ENCODE measurements at regions not wholly inside any gene's neighbourhood (a gene's known extent, or its start where the extent isn't known, plus 50 kb on each side); places are given as distances from the start of the nearest gene placed in this dataset.

DNA sequence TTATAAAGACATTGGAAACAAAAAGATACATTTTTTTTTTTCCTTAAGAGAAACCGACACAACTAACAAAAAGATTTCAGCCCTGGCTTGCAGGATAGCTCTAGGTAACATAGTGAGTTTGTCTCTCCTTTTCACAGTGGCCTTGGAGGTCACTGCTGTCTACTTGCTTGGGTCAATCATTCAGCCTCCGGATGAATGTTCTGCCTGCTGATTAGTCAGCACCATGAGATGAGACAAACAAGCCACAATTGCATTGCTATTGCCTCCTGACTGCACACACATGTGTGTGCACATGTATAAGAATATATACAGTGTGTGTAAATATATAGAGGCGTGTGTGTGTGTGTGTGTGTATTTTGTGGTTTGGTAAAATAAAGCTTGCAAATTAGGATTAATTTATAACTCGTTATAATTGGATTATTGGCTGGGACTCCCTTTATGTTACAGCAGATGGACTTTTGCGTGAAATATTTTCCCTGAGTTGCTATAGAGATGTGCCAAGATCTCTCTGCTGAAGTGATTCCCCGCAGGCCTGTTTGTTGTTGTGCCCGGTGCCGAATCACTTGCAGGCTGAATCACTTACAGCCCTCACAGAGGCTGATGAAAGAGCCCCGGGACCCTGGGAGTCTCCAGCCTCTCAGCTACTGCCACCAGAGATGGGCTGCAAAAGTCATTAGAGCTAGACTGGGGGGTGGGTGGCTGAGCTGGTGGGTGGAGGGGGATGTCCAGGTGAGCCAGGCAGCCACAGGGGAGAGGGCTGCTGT, 161.2 kb downstream of the FGF18 start:
- no peak for DNase-seq

GRCh38 chr5:171581781-171582180, 162.3 kb downstream of the FGF18 start:
- no peak for DNase-seq

DNA sequence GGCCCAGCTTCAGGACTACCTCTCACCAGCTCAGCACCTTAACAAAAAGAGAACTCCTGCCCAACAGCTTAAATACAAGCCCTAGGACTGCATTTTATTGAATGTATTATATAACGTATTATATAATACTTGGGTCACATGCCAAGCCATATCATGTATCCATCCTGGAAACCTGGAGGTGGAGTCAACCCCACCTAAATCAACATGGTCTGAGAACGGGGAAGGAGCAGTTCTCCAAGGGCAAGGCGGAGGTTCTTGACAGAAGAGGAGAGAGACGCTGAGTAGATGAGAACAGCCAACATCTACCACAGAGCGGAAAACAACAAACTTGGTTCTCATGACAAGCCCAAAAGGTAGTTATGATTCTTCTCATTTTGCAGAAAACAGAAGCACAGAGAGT, 163.4 kb downstream of the FGF18 start:
- no peak for DNase-seq

- no peak for DNase-seq
Observed at GRCh38 chr5:171585981-171586380, 166.5 kb downstream of the FGF18 start.

GRCh38 chr5:171586436-171586835, 167.0 kb downstream of the FGF18 start:
- no peak for DNase-seq

GRCh38 chr5:171588046-171588445, 168.6 kb downstream of the FGF18 start:
- DNase-seq, result no peak

DNA sequence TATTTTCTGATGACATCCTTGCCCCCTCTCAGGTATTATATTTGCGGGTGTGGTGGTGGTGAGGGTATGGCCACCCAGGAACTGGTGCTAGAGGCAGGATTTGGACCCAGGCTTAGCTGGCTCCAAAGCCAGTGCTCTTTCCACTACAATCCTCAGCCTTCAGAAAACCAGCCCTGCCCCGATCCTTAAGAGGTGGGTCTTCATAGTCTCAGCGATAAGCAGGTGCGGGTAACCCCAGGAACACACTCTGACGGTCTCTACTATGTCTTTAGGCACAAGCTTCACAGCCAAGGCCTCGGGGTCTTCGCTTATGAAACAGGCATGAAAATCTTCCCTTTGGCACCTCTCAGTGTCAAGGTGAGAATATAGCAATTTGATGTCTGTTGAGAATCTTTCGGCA, 169.3 kb downstream of the FGF18 start:
- DNase-seq, result no peak

DNA sequence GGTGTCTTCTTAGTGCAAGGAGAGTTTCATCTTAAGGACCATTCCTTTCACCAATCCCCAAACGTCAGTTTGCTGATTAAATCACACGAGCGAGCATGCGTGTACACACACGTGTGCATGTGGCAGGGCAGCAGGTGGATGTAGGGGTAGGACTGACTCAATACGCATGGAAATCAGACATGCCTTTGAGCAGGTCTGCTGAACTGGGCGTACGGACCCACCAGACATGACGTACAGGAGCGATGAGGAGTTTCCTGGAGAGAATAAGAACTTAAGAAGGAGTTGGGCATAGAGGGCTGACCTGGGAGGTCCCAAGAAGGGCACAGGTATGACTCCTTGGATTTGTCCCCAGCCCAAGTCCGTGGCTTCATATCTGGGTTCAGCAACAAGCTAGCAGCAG, 170.0 kb downstream of the FGF18 start:
- no peak for DNase-seq

DNA sequence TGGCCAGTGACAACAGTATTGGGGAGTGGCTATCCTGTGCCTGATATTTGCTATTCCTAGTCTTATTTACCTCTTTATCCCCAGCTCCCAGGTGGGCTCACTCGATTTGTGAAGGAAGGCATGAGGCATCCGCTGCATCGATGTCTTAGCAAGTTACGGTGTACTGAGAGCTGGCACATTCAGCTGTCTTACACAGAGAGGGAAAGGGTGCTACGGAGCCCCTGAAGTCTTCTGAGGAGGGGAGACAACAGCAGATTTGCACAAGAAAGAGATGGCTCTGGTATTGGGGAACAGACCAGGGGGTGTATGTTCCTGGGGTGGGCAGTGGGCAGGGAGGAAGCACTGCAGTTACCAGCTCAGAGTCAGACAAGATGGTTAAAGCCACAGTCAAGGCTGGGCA, 172.6 kb downstream of the FGF18 start:
- no peak for DNase-seq

DNA sequence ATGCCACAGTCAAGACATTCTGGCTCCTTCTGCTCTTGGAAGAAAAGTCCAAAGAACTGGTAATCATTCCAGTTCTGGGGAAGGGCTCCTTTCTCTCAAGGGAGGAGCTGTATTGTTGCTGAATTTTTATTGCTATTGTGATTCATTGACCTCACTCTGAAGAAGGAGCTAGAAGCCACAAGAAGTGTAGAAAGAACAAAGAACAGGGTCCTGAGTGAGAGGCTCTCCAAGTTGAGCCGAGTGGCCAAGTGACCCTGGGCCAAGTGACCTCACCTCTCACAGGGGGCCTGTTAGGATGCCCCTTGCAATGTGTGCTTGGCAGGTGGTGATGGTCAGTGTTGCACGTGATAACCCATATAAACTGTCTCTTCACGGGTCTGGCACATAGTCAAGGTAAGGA, 173.3 kb downstream of the FGF18 start:
- no peak for DNase-seq

- DNase-seq, result no peak
Observed at GRCh38 chr5:171593401-171593800, 174.0 kb downstream of the FGF18 start.

GRCh38 chr5:171593976-171594375, 174.5 kb downstream of the FGF18 start:
- no peak for DNase-seq

GRCh38 chr5:171595401-171595800, 176.0 kb downstream of the FGF18 start:
- no peak for DNase-seq

GRCh38 chr5:171595801-171596231, 176.4 kb downstream of the FGF18 start:
- DNase-seq, result no peak

DNA sequence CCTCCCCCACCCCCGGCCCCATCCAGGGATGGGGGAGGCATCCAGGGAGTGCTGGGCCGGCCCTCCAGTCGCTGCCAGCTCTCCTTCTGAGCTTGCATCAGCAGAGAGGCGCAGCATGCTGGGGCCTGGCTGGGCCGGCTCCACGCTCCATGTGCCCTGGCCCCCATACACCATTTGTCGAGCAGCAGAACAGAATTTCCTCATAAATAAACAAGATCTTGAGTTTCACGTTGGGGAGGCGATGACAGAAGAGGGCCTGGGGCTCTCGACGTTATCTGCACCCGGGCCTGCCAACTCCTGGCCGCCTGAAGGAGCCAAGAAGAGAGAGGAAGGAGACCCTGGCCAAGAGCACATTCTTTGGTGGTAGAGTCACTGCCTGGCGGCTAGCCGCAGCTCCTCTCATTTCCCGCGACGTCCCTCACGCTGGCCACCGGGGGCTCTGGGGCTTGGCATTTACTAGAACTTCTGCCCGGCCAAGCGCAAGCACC, 177.0 kb downstream of the FGF18 start:
- no peak for DNase-seq

GRCh38 chr5:171597946-171598640, 178.6 kb downstream of the FGF18 start:
- no peak for DNase-seq

DNA sequence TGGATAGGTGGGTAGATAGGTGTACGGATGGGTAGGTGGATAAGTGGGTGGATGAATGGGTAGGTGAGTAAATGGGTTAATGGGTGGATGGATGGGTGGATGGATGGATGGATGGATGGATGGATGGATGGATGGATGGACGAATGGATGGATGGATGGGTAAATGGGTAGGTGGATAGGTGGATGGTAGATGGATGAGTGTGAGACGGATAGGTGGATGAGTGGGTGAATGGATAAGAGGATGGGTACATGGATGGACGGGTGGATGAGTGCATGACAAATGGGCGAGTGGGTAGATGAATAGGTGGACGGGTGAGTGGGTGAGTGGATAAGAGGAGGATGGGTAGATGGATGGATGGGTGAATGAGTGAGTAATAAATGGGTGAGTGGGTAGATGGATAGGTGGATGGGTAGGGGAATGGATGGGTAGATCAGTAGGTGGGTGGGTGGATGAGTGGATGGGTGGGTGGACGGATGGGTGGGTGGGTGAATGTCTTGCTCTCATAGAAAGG, 179.2 kb downstream of the FGF18 start:
- DNase-seq, result no peak

DNA sequence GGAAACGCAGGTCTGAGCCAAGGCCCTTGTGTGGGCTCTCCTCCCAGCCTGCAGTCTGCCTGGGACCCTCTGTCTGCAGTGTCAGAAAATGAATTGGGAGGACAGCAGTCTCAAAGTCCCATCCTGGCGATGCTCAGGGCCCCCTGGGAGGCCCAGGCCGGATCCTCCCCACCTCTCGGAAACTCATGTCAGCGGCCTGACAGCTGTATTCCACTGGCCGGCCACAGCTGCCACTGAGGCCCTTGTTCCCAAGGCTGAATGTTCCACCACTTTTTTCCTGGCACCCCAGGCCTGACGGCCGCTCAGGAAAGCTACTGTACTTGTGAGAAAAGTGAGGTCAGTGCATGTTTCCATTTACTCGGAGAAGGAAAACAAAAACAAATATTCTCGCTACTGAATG, 180.0 kb downstream of the FGF18 start:
- no peak for DNase-seq

- DNase-seq, result no peak
Observed at GRCh38 chr5:171599957-171600612, 180.6 kb downstream of the FGF18 start.

DNA sequence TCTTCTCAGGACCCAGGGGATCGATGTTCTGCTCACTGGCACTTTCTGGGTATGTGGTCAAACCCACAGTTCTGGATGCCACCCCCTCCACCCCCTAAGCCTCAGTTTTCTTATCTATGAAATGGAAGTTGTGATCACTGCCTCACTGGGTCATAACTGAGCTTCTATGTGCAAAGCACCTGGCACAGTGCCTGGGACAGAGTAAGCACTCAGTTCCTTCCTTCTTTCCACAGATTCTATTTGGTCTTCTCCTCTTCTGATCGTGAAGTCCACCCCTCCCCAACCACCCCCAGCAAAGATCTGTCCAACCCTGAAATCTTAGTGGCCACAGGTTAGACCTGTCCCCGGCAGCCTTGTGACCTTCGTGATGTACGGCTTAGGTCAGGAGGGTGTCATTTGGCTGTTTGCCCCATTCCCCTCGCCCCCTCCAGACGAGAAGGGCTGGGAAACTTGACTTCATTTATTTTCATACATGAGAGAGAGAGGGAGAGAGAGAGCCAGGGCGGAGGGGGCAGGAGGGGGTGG, 181.4 kb downstream of the FGF18 start:
- DNase-seq, result no peak

GRCh38 chr5:171601266-171601881, 181.9 kb downstream of the FGF18 start:
- no peak for DNase-seq

GRCh38 chr5:171603591-171603990, 182.0 kb upstream of the SMIM23 start:
- no peak for DNase-seq

GRCh38 chr5:171604195-171604594, 181.4 kb upstream of the SMIM23 start:
- no peak for DNase-seq
